AG10803 (cell line): ENCODE measurements at regions not wholly inside any gene's neighbourhood (a gene's known extent, or its start where the extent isn't known, plus 50 kb on each side); places are given as distances from the start of the nearest gene placed in this dataset.

Experiments
- DNase-seq: peaks from one replicate; pipeline ENCODE4 v3.0.0; 2010; ENCODE audit warnings: low read depth
- H3K4me3 ChIP-seq: 2 replicates; pipeline ENCODE4 v1.5.1; 2011; ENCODE audit warnings: mild to moderate bottlenecking, low read length, control low read depth
- CTCF ChIP-seq: conservative IDR thresholded peaks from 2 replicates; pipeline ENCODE4 v1.5.1; 2011; ENCODE audit warnings: mild to moderate bottlenecking, low read length, control low read depth, inconsistent platforms

- TF ChIP-seq CTCF = no peak
- DNase-seq = no peak
- no peak overlapping the region for H3K4me3 ChIP-seq
Measured at GRCh38 chr9:8074713-8075286, 275.2 kb upstream of the DMAC1 start.

GRCh38 chr9:8071445-8071798 is 271.8 kb upstream of the DMAC1 start:
- no peak for DNase-seq
- H3K4me3 ChIP-seq = no peak overlapping the region
- TF ChIP-seq CTCF = no peak

- no peak for TF ChIP-seq CTCF
- DNase-seq = no peak
- no peak overlapping the region for H3K4me3 ChIP-seq
Measured at GRCh38 chr9:8070779-8071444, 271.3 kb upstream of the DMAC1 start.

- DNase-seq = no peak
- H3K4me3 ChIP-seq = no peak overlapping the region
- no peak for TF ChIP-seq CTCF
Measured at GRCh38 chr9:8062459-8062858, 262.9 kb upstream of the DMAC1 start.

- no peak for DNase-seq
- no peak for TF ChIP-seq CTCF
- no peak overlapping the region for H3K4me3 ChIP-seq
Measured at GRCh38 chr9:8053501-8053900, 253.9 kb upstream of the DMAC1 start.

GRCh38 chr9:8052991-8053390 is 253.4 kb upstream of the DMAC1 start:
- no peak for DNase-seq
- no peak overlapping the region for H3K4me3 ChIP-seq
- TF ChIP-seq CTCF = no peak

GRCh38 chr9:8037745-8038144 is 238.2 kb upstream of the DMAC1 start:
- H3K4me3 ChIP-seq = no peak overlapping the region
- DNase-seq = no peak
- TF ChIP-seq CTCF = no peak
